GM19468 (cell line): ENCODE measurements at regions not wholly inside any gene's neighbourhood (a gene's known extent, or its start where the extent isn't known, plus 50 kb on each side); places are given as distances from the start of the nearest gene placed in this dataset.

Experiments used
- ATAC-seq: cut with Tn5 transposase; IDR thresholded peaks from one replicate; pipeline ENCODE4 v1.9.1; 2021; ENCODE audit warnings: mild to moderate bottlenecking, moderate library complexity, moderate number of reproducible peaks; ENCODE audit not compliant: unreplicated experiment; ENCODE audit errors: extremely low read depth

- no peak for ATAC-seq
These were observed 297.5 kb downstream of the HHIPL2 start for GRCh38 chr1:222250376-222250775.

GRCh38 chr1:222247811-222248310 lies 300.0 kb downstream of the HHIPL2 start:
- ATAC-seq: no peak

- no peak for ATAC-seq
These were observed 300.8 kb downstream of the HHIPL2 start for GRCh38 chr1:222247081-222247480.

GRCh38 chr1:222243902-222244301 lies 304.0 kb downstream of the HHIPL2 start:
- no peak for ATAC-seq

GRCh38 chr1:222242492-222242891 lies 305.4 kb downstream of the HHIPL2 start:
- no peak for ATAC-seq

- no peak for ATAC-seq
These were observed 306.5 kb downstream of the HHIPL2 start for GRCh38 chr1:222241410-222241809.

- no peak for ATAC-seq
These were observed 307.2 kb downstream of the HHIPL2 start for GRCh38 chr1:222240536-222241181.

GRCh38 chr1:222239130-222239529 lies 308.8 kb downstream of the HHIPL2 start:
- no peak for ATAC-seq

- ATAC-seq: no peak
These were observed 313.6 kb downstream of the HHIPL2 start for GRCh38 chr1:222234351-222234750.

GRCh38 chr1:222233444-222234158 lies 314.3 kb downstream of the HHIPL2 start:
- ATAC-seq: no peak

GRCh38 chr1:222232842-222233241 lies 315.1 kb downstream of the HHIPL2 start:
- ATAC-seq: no peak

GRCh38 chr1:222229672-222230312 lies 318.1 kb downstream of the HHIPL2 start:
- no peak for ATAC-seq

- no peak for ATAC-seq
These were observed 322.6 kb downstream of the HHIPL2 start for GRCh38 chr1:222225316-222225691.

GRCh38 chr1:222224636-222225315 lies 323.1 kb downstream of the HHIPL2 start:
- no peak for ATAC-seq

- no peak for ATAC-seq
These were observed 323.7 kb downstream of the HHIPL2 start for GRCh38 chr1:222224156-222224555.

- ATAC-seq: no peak
These were observed 324.9 kb downstream of the HHIPL2 start for GRCh38 chr1:222223010-222223409.

- no peak for ATAC-seq
These were observed 331.6 kb downstream of the HHIPL2 start for GRCh38 chr1:222216255-222216754.

GRCh38 chr1:222210776-222211175 lies 337.1 kb downstream of the HHIPL2 start:
- ATAC-seq: no peak

GRCh38 chr1:222204475-222204874 lies 343.4 kb downstream of the HHIPL2 start:
- ATAC-seq: no peak

- no peak for ATAC-seq
These were observed 345.1 kb downstream of the HHIPL2 start for GRCh38 chr1:222202831-222203230.

GRCh38 chr1:222196736-222197135 lies 351.2 kb downstream of the HHIPL2 start:
- no peak for ATAC-seq
